ENCODE measurements at regions not wholly inside any gene's neighbourhood (a gene's known extent, or its start where the extent isn't known, plus 50 kb on each side); places are given as distances from the start of the nearest gene placed in this dataset.

DNA sequence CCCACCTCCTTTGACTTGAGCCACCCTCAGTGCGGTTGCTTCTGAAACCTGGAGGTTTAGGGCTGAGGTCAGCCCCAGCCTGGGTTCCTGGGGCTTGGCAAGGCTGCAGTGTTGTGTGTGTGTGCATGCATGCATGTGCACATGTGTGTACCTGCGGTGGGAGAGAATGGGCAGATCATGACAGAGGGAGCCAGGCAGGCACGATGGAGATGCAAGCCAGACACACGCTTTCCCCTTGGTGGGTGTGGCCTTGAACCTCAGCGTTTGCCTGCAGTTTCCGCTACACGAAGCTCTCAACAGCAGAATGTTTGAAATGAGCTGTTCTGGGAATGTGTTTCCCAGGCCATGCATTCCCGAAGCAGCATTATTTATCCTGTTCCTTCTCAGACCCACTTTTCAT, 65.9 kb upstream of the RAPGEF1 start:
- no peaks in the 10 kb centered on the region for H3K36me3 Mint-ChIP-seq (ENCODE audit: low read depth)
- peaks cover 17% of the 10 kb centered on the region for H3K4me1 Mint-ChIP-seq
- Histone ChIP-seq H3K9me3 (ENCODE audit: control insufficient read depth, low read length) (no peaks in the 10 kb centered on the region), H3K4me3 (ENCODE audit: low read length) (no peak overlapping the region), H3K36me3 (ENCODE audit: control insufficient read depth, insufficient read depth, low read length) (no peaks in the 10 kb centered on the region), H3K27ac (ENCODE audit: low read depth, low read length) (no peak overlapping the region), H3K4me1 (ENCODE audit: control insufficient read depth, insufficient read depth, low read length) (no peaks in the 10 kb centered on the region), H3K9ac (ENCODE audit: extremely low read depth, low read length, poor library complexity, severe bottlenecking) (no peak overlapping the region), H3K27me3 (ENCODE audit: control insufficient read depth, insufficient read depth, low read length, poor library complexity, severe bottlenecking) (no peaks in the 10 kb centered on the region)
- DNase-seq: peak; percentile 32
- no peak overlapping the region for H3K4me3 Mint-ChIP-seq
- H3K9me3 Mint-ChIP-seq: no peaks in the 10 kb centered on the region
- TF ChIP-seq CTCF (conservative IDR thresholded peaks at IDR 0.05): no peak
- peaks cover 5% of the 10 kb centered on the region for H3K27me3 Mint-ChIP-seq (ENCODE audit: insufficient read depth)
- WGBS, 2 experiments (ENCODE audit: insufficient coverage in 1 of 2, insufficient read length in 1 of 2): 89 to 93% methylated on average over 7 to 8 of the region's 8 CpGs
- H3K27ac Mint-ChIP-seq: no peak overlapping the region

- Mint-ChIP-seq H3K36me3 (ENCODE audit: low read depth) (no peaks in the 10 kb centered on the region), H3K4me3 (no peak overlapping the region), H3K27me3 (ENCODE audit: insufficient read depth) (peaks cover 5% of the 10 kb centered on the region), H3K4me1 (peaks cover 17% of the 10 kb centered on the region), H3K27ac (no peak overlapping the region), H3K9me3 (no peaks in the 10 kb centered on the region)
- DNase-seq: no peak
- H3K9me3 ChIP-seq (ENCODE audit: control insufficient read depth, low read length): no peaks in the 10 kb centered on the region
- no peaks in the 10 kb centered on the region for H3K36me3 ChIP-seq (ENCODE audit: control insufficient read depth, insufficient read depth, low read length)
- H3K27me3 ChIP-seq (ENCODE audit: control insufficient read depth, insufficient read depth, low read length, poor library complexity, severe bottlenecking): no peaks in the 10 kb centered on the region
- no peak overlapping the region for H3K4me3 ChIP-seq (ENCODE audit: low read length)
- no peaks in the 10 kb centered on the region for H3K4me1 ChIP-seq (ENCODE audit: control insufficient read depth, insufficient read depth, low read length)
- WGBS, 2 experiments (ENCODE audit: insufficient coverage in 1 of 2, insufficient read length in 1 of 2): 72 to 80% methylated on average over 3 of the region's 3 CpGs
- no peak overlapping the region for H3K9ac ChIP-seq (ENCODE audit: extremely low read depth, low read length, poor library complexity, severe bottlenecking)
- no peak for TF ChIP-seq CTCF (conservative IDR thresholded peaks at IDR 0.05)
- H3K27ac ChIP-seq (ENCODE audit: low read depth, low read length): no peak overlapping the region
Measured at GRCh38 chr9:131804826-131805225, 65.0 kb upstream of the RAPGEF1 start.

DNA sequence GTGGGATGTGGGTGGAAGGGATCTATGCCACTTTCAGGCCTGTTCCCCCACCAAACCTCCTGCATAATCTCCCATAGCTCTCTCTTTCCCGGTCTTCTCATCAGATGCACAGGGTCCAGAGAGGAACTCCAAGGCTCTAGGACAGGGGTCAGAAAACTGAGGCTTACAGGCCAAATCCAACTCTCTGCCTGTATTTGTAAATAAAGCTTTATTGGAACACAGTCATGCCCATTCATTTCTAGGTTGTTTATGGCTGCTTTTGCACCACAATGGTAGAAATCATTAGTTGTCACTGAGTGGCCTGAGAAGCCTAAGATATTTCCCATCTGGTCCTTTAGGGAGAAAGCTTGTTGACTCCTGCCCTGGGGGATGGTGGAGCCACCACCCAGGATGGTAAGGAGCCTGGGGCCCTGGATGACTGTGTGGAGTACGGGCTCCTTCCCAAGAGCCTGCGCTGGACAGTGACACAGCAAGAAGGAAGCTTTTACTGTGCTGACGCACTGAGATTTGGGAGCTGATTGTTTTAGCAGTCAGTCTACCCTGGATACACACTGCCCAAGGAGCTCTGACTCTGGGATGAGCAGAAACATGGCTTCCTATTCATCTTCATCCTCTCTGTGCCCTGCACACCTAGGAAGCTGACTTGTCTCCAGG, 64.0 kb upstream of the RAPGEF1 start:
- no peaks in the 10 kb centered on the region for H3K36me3 Mint-ChIP-seq (ENCODE audit: low read depth)
- peaks cover 9% of the 10 kb centered on the region for H3K27me3 Mint-ChIP-seq (ENCODE audit: insufficient read depth)
- H3K4me3 ChIP-seq (ENCODE audit: low read length): no peak overlapping the region

More for the DNA sequence above, 64.0 kb upstream of the RAPGEF1 start:
- Histone ChIP-seq H3K4me1 (ENCODE audit: control insufficient read depth, insufficient read depth, low read length) (no peaks in the 10 kb centered on the region), H3K27me3 (ENCODE audit: control insufficient read depth, insufficient read depth, low read length, poor library complexity, severe bottlenecking) (no peaks in the 10 kb centered on the region), H3K36me3 (ENCODE audit: control insufficient read depth, insufficient read depth, low read length) (no peaks in the 10 kb centered on the region), H3K27ac (ENCODE audit: low read depth, low read length) (no peak overlapping the region), H3K9ac (ENCODE audit: extremely low read depth, low read length, poor library complexity, severe bottlenecking) (no peak overlapping the region), H3K9me3 (ENCODE audit: control insufficient read depth, low read length) (no peaks in the 10 kb centered on the region)
- TF ChIP-seq CTCF (conservative IDR thresholded peaks at IDR 0.05): no peak
- no peak for DNase-seq
- peaks cover 17% of the 10 kb centered on the region for H3K4me1 Mint-ChIP-seq
- H3K9me3 Mint-ChIP-seq: no peaks in the 10 kb centered on the region
- H3K27ac Mint-ChIP-seq: no peak overlapping the region
- no peak overlapping the region for H3K4me3 Mint-ChIP-seq
- 92 to 97% methylated on average over 4 of the region's 4 CpGs for WGBS, 2 experiments (ENCODE audit: insufficient coverage in 1 of 2, insufficient read length in 1 of 2)
